Progenitor cell of endocrine pancreas (in vitro differentiated cells): ENCODE measurements at regions not wholly inside any gene's neighbourhood (a gene's known extent, or its start where the extent isn't known, plus 50 kb on each side); places are given as distances from the start of the nearest gene placed in this dataset.

Experiments
- DNase-seq: peaks from one replicate; pipeline ENCODE4 v3.0.0; 2021; ENCODE audit warnings: low spot score; ENCODE audit not compliant: unreplicated experiment
- H3K27ac Mint-ChIP-seq: 2 replicates; pipeline ENCODE4 v1.8.0; 2021; ENCODE audit warnings: mild to moderate bottlenecking, moderate library complexity, mixed read lengths
- H3K27me3 Mint-ChIP-seq: 2 replicates; pipeline ENCODE4 v1.8.0; 2021; ENCODE audit warnings: mixed read lengths
- H3K36me3 Mint-ChIP-seq: 2 replicates; pipeline ENCODE4 v1.8.0; 2022; ENCODE audit warnings: mixed read lengths; ENCODE audit not compliant: insufficient read depth
- H3K4me1 Mint-ChIP-seq: 2 replicates; pipeline ENCODE4 v1.8.0; 2021; ENCODE audit warnings: low read depth, mixed read lengths
- H3K4me3 Mint-ChIP-seq: 2 replicates; pipeline ENCODE4 v1.8.0; 2021; ENCODE audit warnings: low read depth, mild to moderate bottlenecking, moderate library complexity, mixed read lengths
- H3K9me3 Mint-ChIP-seq: 2 replicates; pipeline ENCODE4 v1.8.0; 2021; ENCODE audit warnings: low read depth, mixed read lengths
- CTCF ChIP-seq: fragments of 200-600 bp; sonication (generic); IDR thresholded peaks from one replicate; pipeline ENCODE4 v1.5.0; 2021; ENCODE audit warnings: antibody characterized with exemption, mild to moderate bottlenecking; ENCODE audit not compliant: unreplicated experiment

- no peak for TF ChIP-seq CTCF
- Mint-ChIP-seq H3K36me3 (no peaks in the 10 kb centered on the region), H3K4me1 (peaks cover 2% of the 10 kb centered on the region), H3K27ac (no peak overlapping the region), H3K27me3 (no peaks in the 10 kb centered on the region), H3K9me3 (no peaks in the 10 kb centered on the region), H3K4me3 (no peak overlapping the region)
- DNase-seq = no peak
Observed at GRCh38 chr5:117218789-117219188, 644.2 kb upstream of the SEMA6A start.

GRCh38 chr5:117212866-117213265, 638.2 kb upstream of the SEMA6A start:
- Mint-ChIP-seq H3K4me3 (no peak overlapping the region), H3K27ac (no peak overlapping the region), H3K9me3 (peaks cover 14% of the 10 kb centered on the region), H3K27me3 (no peaks in the 10 kb centered on the region), H3K36me3 (no peaks in the 10 kb centered on the region), H3K4me1 (peaks cover 20% of the 10 kb centered on the region)
- no peak for TF ChIP-seq CTCF
- DNase-seq = no peak

- Mint-ChIP-seq H3K9me3 (peaks cover 14% of the 10 kb centered on the region), H3K36me3 (no peaks in the 10 kb centered on the region), H3K27ac (peak overlapping the region; percentile 37), H3K27me3 (no peaks in the 10 kb centered on the region), H3K4me3 (no peak overlapping the region), H3K4me1 (peaks cover 25% of the 10 kb centered on the region)
- no peak for DNase-seq
- no peak for TF ChIP-seq CTCF
Observed at GRCh38 chr5:117210796-117211195, 636.2 kb upstream of the SEMA6A start.

- no peak overlapping the region for H3K4me3 Mint-ChIP-seq
- H3K36me3 Mint-ChIP-seq = no peaks in the 10 kb centered on the region
- H3K9me3 Mint-ChIP-seq = peaks cover 14% of the 10 kb centered on the region
- DNase-seq = no peak
- H3K27me3 Mint-ChIP-seq = no peaks in the 10 kb centered on the region
- TF ChIP-seq CTCF = no peak
- H3K4me1 Mint-ChIP-seq = peaks cover 34% of the 10 kb centered on the region
- H3K27ac Mint-ChIP-seq = no peak overlapping the region
Observed at GRCh38 chr5:117209479-117209878, 634.9 kb upstream of the SEMA6A start.

- peaks cover 34% of the 10 kb centered on the region for H3K4me1 Mint-ChIP-seq
- H3K27ac Mint-ChIP-seq = no peak overlapping the region
- no peak for TF ChIP-seq CTCF
- H3K4me3 Mint-ChIP-seq = no peak overlapping the region
- DNase-seq = no peak
- no peaks in the 10 kb centered on the region for H3K36me3 Mint-ChIP-seq
- no peaks in the 10 kb centered on the region for H3K27me3 Mint-ChIP-seq
- H3K9me3 Mint-ChIP-seq = peaks cover 14% of the 10 kb centered on the region
Observed at GRCh38 chr5:117207088-117207668, 632.6 kb upstream of the SEMA6A start.
